Prostate gland (tissue), 2 donors: ENCODE measurements at regions not wholly inside any gene's neighbourhood (a gene's known extent, or its start where the extent isn't known, plus 50 kb on each side); places are given as distances from the start of the nearest gene placed in this dataset.
"Not testable (repeated sequence)": the region's sequence is repeated elsewhere in the genome, so short reads cannot be mapped to it uniquely, and the experiment has no call there.

Source experiments
- POLR2AphosphoS5 ChIP-seq: sonication (generic); formaldehyde crosslinking; IDR thresholded peaks from one replicate; pipeline ENCODE4 v1.6.1; 2017; ENCODE audit warnings: antibody characterized with exemption
- TF ChIP-seq, protein P1 (sequence below), 4 experiments: fragments of 200-600 bp in 2 of 4; fragments of 450-650 bp in 2 of 4; sonication (generic) in 2 of 4; IDR thresholded peaks; 1 replicate in 3 of 4; 2 replicates in 1 of 4; pipeline ENCODE4 v1.5.1; 2016 to 2019; ENCODE audit warnings: antibody characterized with exemption in 4 of 4, mild to moderate bottlenecking in 2 of 4, moderate library complexity in 2 of 4

DNA sequence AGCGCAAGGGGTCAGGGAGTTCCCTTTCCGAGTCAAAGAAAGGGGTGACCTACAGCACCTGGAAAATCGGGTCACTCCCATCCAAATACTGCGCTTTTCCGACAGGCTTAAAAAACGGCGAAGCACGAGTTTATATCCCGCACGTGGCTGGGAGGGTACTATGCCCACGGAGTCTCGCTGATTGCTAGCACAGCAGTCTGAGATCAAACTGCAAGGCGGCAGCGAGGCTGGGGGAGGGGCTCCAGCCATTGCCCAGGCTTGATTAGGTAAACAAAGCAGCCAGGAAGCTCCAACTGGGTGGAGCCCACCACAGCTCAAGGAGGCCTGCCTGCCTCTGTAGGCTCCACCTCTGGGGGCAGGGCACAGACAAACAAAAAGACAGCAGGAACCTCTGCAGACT, 735.1 kb downstream of the TTLL7 start:
- TF ChIP-seq, protein P1, sequence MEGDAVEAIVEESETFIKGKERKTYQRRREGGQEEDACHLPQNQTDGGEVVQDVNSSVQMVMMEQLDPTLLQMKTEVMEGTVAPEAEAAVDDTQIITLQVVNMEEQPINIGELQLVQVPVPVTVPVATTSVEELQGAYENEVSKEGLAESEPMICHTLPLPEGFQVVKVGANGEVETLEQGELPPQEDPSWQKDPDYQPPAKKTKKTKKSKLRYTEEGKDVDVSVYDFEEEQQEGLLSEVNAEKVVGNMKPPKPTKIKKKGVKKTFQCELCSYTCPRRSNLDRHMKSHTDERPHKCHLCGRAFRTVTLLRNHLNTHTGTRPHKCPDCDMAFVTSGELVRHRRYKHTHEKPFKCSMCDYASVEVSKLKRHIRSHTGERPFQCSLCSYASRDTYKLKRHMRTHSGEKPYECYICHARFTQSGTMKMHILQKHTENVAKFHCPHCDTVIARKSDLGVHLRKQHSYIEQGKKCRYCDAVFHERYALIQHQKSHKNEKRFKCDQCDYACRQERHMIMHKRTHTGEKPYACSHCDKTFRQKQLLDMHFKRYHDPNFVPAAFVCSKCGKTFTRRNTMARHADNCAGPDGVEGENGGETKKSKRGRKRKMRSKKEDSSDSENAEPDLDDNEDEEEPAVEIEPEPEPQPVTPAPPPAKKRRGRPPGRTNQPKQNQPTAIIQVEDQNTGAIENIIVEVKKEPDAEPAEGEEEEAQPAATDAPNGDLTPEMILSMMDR (IDR thresholded peaks at IDR 0.05): not testable (repeated sequence)
- TF ChIP-seq POLR2AphosphoS5: not testable (repeated sequence)
